GM18873 (cell line): ENCODE measurements at regions not wholly inside any gene's neighbourhood (a gene's known extent, or its start where the extent isn't known, plus 50 kb on each side); places are given as distances from the start of the nearest gene placed in this dataset.
"Not testable (repeated sequence)": the region's sequence is repeated elsewhere in the genome, so short reads cannot be mapped to it uniquely, and the experiment has no call there.

Source experiments
- ATAC-seq: cut with Tn5 transposase; IDR thresholded peaks from one replicate; pipeline ENCODE4 v1.9.1; 2021; ENCODE audit warnings: mild to moderate bottlenecking, moderate library complexity, moderate number of reproducible peaks; ENCODE audit not compliant: unreplicated experiment, low FRiP score

GRCh38 chr15:39514933-39515332 is 65.9 kb upstream of the THBS1 start:
- ATAC-seq: no peak

GRCh38 chr15:39515765-39516164 is 65.1 kb upstream of the THBS1 start:
- no peak for ATAC-seq

- ATAC-seq: no peak
Observed at GRCh38 chr15:39517122-39517855, 63.6 kb upstream of the THBS1 start.

- ATAC-seq: not testable (repeated sequence)
Observed at GRCh38 chr15:39523968-39524367, 56.9 kb upstream of the THBS1 start.

GRCh38 chr15:39529457-39529856 is 51.4 kb upstream of the THBS1 start:
- ATAC-seq: no peak

- ATAC-seq: no peak
Observed at GRCh38 chr15:39530480-39531342, 50.2 kb upstream of the THBS1 start.
